ENCODE measurements at regions not wholly inside any gene's neighbourhood (a gene's known extent, or its start where the extent isn't known, plus 50 kb on each side); places are given as distances from the start of the nearest gene placed in this dataset.

DNA sequence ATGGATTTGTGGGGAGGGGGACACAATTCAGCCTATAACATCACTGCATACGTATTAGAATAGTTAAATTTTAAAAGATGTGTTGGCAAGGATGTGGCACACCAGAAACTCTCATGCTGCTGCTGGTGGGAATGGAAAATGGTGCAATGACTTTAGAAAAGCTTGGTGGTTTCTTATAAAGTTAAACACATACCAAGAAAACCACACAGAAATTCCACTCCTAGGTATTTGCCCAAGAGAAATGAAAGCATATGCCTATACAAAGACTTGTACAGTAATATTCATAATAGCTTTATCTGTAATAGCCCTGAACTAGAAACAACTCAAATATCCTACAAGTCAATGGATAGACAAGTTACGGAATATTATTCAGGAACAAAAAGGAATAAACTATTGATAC lies 71.3 kb upstream of the PDHA1 start:
- H3K27ac ChIP-seq = no peak overlapping the region
- H3K4me3 ChIP-seq = no peak overlapping the region
- no peak for DNase-seq (ENCODE audit: low spot score)
- no peak for TF ChIP-seq CTCF (IDR thresholded peaks at IDR 0.05)
- no peaks in the 10 kb centered on the region for H3K36me3 ChIP-seq
- H3K4me1 ChIP-seq = no peaks in the 10 kb centered on the region
- H3K27me3 ChIP-seq = no peaks in the 10 kb centered on the region
- no peaks in the 10 kb centered on the region for H3K9me3 ChIP-seq

GRCh38 chrX:19280636-19281035 lies 63.1 kb upstream of the PDHA1 start:
- TF ChIP-seq CTCF (IDR thresholded peaks at IDR 0.05) = no peak
- Histone ChIP-seq H3K4me1 (no peaks in the 10 kb centered on the region), H3K4me3 (no peak overlapping the region), H3K36me3 (no peaks in the 10 kb centered on the region), H3K9me3 (no peaks in the 10 kb centered on the region), H3K27me3 (no peaks in the 10 kb centered on the region), H3K27ac (no peak overlapping the region)
- DNase-seq (ENCODE audit: low spot score) = no peak

DNA sequence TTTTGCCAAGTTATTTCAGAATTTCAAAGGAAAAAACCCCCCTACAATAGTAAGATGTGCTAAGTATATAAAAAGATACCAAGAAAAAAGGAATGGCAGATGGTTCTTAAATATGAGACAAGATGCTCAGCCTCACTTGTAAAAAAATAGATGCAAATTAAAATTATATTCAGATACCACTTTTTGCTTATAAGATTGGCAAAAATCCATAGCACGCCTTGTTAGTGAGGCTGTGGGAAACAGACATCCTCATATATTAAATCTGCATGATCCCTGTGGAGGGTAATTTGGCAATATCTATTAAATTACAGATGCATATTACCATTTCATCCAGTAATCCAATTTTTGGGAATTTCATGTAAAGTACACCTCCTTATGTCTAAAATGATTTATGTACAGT lies 62.5 kb upstream of the PDHA1 start:
- no peak for TF ChIP-seq CTCF (IDR thresholded peaks at IDR 0.05)
- no peak overlapping the region for H3K4me3 ChIP-seq
- H3K4me1 ChIP-seq = no peaks in the 10 kb centered on the region
- no peaks in the 10 kb centered on the region for H3K36me3 ChIP-seq
- H3K27me3 ChIP-seq = no peaks in the 10 kb centered on the region
- DNase-seq (ENCODE audit: low spot score) = no peak
- no peaks in the 10 kb centered on the region for H3K9me3 ChIP-seq
- H3K27ac ChIP-seq = no peak overlapping the region

- DNase-seq (ENCODE audit: low spot score) = no peak
- Histone ChIP-seq H3K4me3 (no peak overlapping the region), H3K27me3 (no peaks in the 10 kb centered on the region), H3K9me3 (no peaks in the 10 kb centered on the region), H3K36me3 (no peaks in the 10 kb centered on the region), H3K4me1 (no peaks in the 10 kb centered on the region), H3K27ac (no peak overlapping the region)
- TF ChIP-seq CTCF (IDR thresholded peaks at IDR 0.05) = no peak
Observed at GRCh38 chrX:19283597-19284339, 60.0 kb upstream of the PDHA1 start.

- TF ChIP-seq CTCF (IDR thresholded peaks at IDR 0.05) = no peak
- no peak overlapping the region for H3K27ac ChIP-seq
- H3K27me3 ChIP-seq = no peaks in the 10 kb centered on the region
- H3K4me1 ChIP-seq = no peaks in the 10 kb centered on the region
- no peaks in the 10 kb centered on the region for H3K9me3 ChIP-seq
- H3K4me3 ChIP-seq = no peak overlapping the region
- H3K36me3 ChIP-seq = no peaks in the 10 kb centered on the region
- DNase-seq (ENCODE audit: low spot score) = no peak
Observed at GRCh38 chrX:19285857-19286256, 57.9 kb upstream of the PDHA1 start.

DNA sequence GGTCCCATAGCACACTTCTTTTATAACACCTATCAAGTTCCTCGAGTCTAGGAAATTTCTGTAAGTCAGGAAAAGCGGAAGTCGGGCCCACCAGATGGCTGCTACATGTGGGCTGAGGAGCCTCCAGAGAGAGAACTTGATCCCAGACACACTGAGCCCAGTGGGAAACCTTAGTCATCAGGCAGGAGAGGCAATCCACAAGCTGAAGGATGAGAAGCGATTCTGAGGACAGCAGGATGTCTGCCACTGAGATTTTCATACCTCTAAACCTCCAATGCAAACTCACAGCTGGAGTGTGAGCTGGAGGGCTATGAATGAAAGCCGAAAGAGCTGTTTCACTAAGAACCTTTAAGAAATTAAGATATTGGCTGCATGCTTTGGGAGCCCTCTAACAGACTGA lies 52.6 kb upstream of the PDHA1 start:
- H3K4me3 ChIP-seq = no peak overlapping the region
- no peak for TF ChIP-seq CTCF (IDR thresholded peaks at IDR 0.05)
- no peaks in the 10 kb centered on the region for H3K36me3 ChIP-seq
- no peak for DNase-seq (ENCODE audit: low spot score)
- H3K27ac ChIP-seq = no peak overlapping the region
- no peaks in the 10 kb centered on the region for H3K9me3 ChIP-seq
- no peaks in the 10 kb centered on the region for H3K27me3 ChIP-seq
- H3K4me1 ChIP-seq = no peaks in the 10 kb centered on the region

Measured in right atrium auricular region (tissue), 2 donors.